HepG2 (cell line): ENCODE measurements at regions not wholly inside any gene's neighbourhood (a gene's known extent, or its start where the extent isn't known, plus 50 kb on each side); places are given as distances from the start of the nearest gene placed in this dataset.

ENCODE experiments used
- EZH2 ChIP-seq: conservative IDR thresholded peaks from 2 replicates; pipeline ENCODE4 v1.6.1; 2012; ENCODE audit warnings: mild to moderate bottlenecking, low read depth, low read length, moderate library complexity
- SRSF1 ChIP-seq: fragments of 200-400 bp; formaldehyde crosslinking; optimal IDR thresholded peaks from 2 replicates; pipeline ENCODE3; 2017; ENCODE audit warnings: mild to moderate bottlenecking, low read depth, low read length, moderate library complexity
- ZNF414 ChIP-seq: sonication (generic); formaldehyde crosslinking; IDR thresholded peaks from 2 replicates; pipeline ENCODE4 v1.5.0; 2020; ENCODE audit warnings: missing genetic modification reagents
- TF ChIP-seq, protein P1 (sequence below): IDR thresholded peaks from 2 replicates; pipeline ENCODE4 v1.6.1; 2012; ENCODE audit warnings: low read length, improper control_type of control experiment
- TF ChIP-seq, protein P2 (sequence below): sonication (generic); formaldehyde crosslinking; IDR thresholded peaks from 2 replicates; pipeline ENCODE4 v1.5.0; 2020; ENCODE audit warnings: mild to moderate bottlenecking, missing genetic modification reagents, moderate library complexity

GRCh38 chr6:80548532-80548931 lies 442.1 kb downstream of the BCKDHB start:
- TF ChIP-seq, protein P1, sequence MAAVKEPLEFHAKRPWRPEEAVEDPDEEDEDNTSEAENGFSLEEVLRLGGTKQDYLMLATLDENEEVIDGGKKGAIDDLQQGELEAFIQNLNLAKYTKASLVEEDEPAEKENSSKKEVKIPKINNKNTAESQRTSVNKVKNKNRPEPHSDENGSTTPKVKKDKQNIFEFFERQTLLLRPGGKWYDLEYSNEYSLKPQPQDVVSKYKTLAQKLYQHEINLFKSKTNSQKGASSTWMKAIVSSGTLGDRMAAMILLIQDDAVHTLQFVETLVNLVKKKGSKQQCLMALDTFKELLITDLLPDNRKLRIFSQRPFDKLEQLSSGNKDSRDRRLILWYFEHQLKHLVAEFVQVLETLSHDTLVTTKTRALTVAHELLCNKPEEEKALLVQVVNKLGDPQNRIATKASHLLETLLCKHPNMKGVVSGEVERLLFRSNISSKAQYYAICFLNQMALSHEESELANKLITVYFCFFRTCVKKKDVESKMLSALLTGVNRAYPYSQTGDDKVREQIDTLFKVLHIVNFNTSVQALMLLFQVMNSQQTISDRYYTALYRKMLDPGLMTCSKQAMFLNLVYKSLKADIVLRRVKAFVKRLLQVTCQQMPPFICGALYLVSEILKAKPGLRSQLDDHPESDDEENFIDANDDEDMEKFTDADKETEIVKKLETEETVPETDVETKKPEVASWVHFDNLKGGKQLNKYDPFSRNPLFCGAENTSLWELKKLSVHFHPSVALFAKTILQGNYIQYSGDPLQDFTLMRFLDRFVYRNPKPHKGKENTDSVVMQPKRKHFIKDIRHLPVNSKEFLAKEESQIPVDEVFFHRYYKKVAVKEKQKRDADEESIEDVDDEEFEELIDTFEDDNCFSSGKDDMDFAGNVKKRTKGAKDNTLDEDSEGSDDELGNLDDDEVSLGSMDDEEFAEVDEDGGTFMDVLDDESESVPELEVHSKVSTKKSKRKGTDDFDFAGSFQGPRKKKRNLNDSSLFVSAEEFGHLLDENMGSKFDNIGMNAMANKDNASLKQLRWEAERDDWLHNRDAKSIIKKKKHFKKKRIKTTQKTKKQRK: no peak
- TF ChIP-seq, protein P2, sequence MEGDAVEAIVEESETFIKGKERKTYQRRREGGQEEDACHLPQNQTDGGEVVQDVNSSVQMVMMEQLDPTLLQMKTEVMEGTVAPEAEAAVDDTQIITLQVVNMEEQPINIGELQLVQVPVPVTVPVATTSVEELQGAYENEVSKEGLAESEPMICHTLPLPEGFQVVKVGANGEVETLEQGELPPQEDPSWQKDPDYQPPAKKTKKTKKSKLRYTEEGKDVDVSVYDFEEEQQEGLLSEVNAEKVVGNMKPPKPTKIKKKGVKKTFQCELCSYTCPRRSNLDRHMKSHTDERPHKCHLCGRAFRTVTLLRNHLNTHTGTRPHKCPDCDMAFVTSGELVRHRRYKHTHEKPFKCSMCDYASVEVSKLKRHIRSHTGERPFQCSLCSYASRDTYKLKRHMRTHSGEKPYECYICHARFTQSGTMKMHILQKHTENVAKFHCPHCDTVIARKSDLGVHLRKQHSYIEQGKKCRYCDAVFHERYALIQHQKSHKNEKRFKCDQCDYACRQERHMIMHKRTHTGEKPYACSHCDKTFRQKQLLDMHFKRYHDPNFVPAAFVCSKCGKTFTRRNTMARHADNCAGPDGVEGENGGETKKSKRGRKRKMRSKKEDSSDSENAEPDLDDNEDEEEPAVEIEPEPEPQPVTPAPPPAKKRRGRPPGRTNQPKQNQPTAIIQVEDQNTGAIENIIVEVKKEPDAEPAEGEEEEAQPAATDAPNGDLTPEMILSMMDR (CRISPR knock-in tag): no peak
- no peak for TF ChIP-seq EZH2
- TF ChIP-seq SRSF1: no peak
- TF ChIP-seq ZNF414 (CRISPR knock-in tag): no peak
